Adipocyte (in vitro differentiated cells): ENCODE measurements at regions not wholly inside any gene's neighbourhood (a gene's known extent, or its start where the extent isn't known, plus 50 kb on each side); places are given as distances from the start of the nearest gene placed in this dataset.
"Not testable (repeated sequence)": the region's sequence is repeated elsewhere in the genome, so short reads cannot be mapped to it uniquely, and the experiment has no call there.

ENCODE experiments used
- DNase-seq: peaks from one replicate; pipeline ENCODE4 v3.0.0-alpha.2; 2015; ENCODE audit warnings: low read depth
- H3K27me3 ChIP-seq: replicated peaks from 2 replicates; pipeline ENCODE4 v1.7.0; 2013; ENCODE audit warnings: mild to moderate bottlenecking, low read length, moderate library complexity; ENCODE audit not compliant: control insufficient read depth, insufficient read depth
- H3K36me3 ChIP-seq: 2 replicates; pipeline ENCODE4 v1.7.0; 2013; ENCODE audit warnings: low read length, mild to moderate bottlenecking, moderate library complexity; ENCODE audit not compliant: control insufficient read depth, insufficient read depth, severe bottlenecking
- H3K4me1 ChIP-seq: 2 replicates; pipeline ENCODE4 v1.7.0; 2013; ENCODE audit warnings: mild to moderate bottlenecking, low read length, moderate library complexity; ENCODE audit not compliant: control insufficient read depth, insufficient read depth
- H3K4me3 ChIP-seq: 2 replicates; pipeline ENCODE4 v1.7.0; 2013; ENCODE audit warnings: mild to moderate bottlenecking, low read length, moderate library complexity
- H3K9ac ChIP-seq: 2 replicates; pipeline ENCODE4 v1.7.0; 2013; ENCODE audit warnings: mild to moderate bottlenecking, low read length, moderate library complexity
- H3K9me3 ChIP-seq: 2 replicates; pipeline ENCODE4 v1.7.0; 2013; ENCODE audit warnings: mild to moderate bottlenecking, low read length, moderate library complexity; ENCODE audit not compliant: control insufficient read depth

- Histone ChIP-seq H3K9ac (no peak overlapping the region), H3K36me3 (no peaks in the 10 kb centered on the region), H3K4me1 (peaks cover 25% of the 10 kb centered on the region), H3K27me3 (no peaks in the 10 kb centered on the region), H3K4me3 (no peak overlapping the region), H3K9me3 (no peaks in the 10 kb centered on the region)
- DNase-seq, result no peak
These were observed 146.1 kb downstream of the OR4C45 start for GRCh38 chr11:50178737-50179136.

- Histone ChIP-seq H3K9ac (no peak overlapping the region), H3K27me3 (no peaks in the 10 kb centered on the region), H3K9me3 (no peaks in the 10 kb centered on the region), H3K4me3 (no peak overlapping the region), H3K4me1 (peaks cover 15% of the 10 kb centered on the region), H3K36me3 (no peaks in the 10 kb centered on the region)
- DNase-seq, result no peak
These were observed 148.7 kb downstream of the OR4C45 start for GRCh38 chr11:50181334-50181733.

- no peak overlapping the region for H3K9ac ChIP-seq
- no peaks in the 10 kb centered on the region for H3K36me3 ChIP-seq
- H3K27me3 ChIP-seq, result no peaks in the 10 kb centered on the region
- no peak for DNase-seq
- no peak overlapping the region for H3K4me3 ChIP-seq
- H3K4me1 ChIP-seq, result peaks cover 22% of the 10 kb centered on the region
- no peaks in the 10 kb centered on the region for H3K9me3 ChIP-seq
These were observed 149.8 kb downstream of the OR4C45 start for GRCh38 chr11:50182486-50182885.

GRCh38 chr11:50183170-50183569 is 150.5 kb downstream of the OR4C45 start:
- H3K9me3 ChIP-seq, H3K36me3 ChIP-seq, H3K9ac ChIP-seq: not testable (repeated sequence)

GRCh38 chr11:50186146-50186545 is 153.5 kb downstream of the OR4C45 start:
- Histone ChIP-seq H3K4me1 (peaks cover 28% of the 10 kb centered on the region), H3K36me3 (no peaks in the 10 kb centered on the region), H3K9ac (no peak overlapping the region), H3K4me3 (no peak overlapping the region), H3K27me3 (no peaks in the 10 kb centered on the region), H3K9me3 (no peaks in the 10 kb centered on the region)
- no peak for DNase-seq

More at GRCh38 chr11:50183170-50183569, 150.5 kb downstream of the OR4C45 start:
- peaks cover 28% of the 10 kb centered on the region for H3K4me1 ChIP-seq
- not testable (repeated sequence) for H3K27me3 ChIP-seq, DNase-seq, H3K4me3 ChIP-seq

- no peaks in the 10 kb centered on the region for H3K9me3 ChIP-seq
These were observed 154.5 kb downstream of the OR4C45 start for GRCh38 chr11:50187220-50187619.

GRCh38 chr11:50188040-50188439 is 155.4 kb downstream of the OR4C45 start:
- no peak overlapping the region for H3K4me3 ChIP-seq
- DNase-seq, result no peak
- no peaks in the 10 kb centered on the region for H3K36me3 ChIP-seq
- no peaks in the 10 kb centered on the region for H3K9me3 ChIP-seq
- H3K9ac ChIP-seq, result peak overlapping the region; percentile 29
- no peaks in the 10 kb centered on the region for H3K27me3 ChIP-seq
- peaks cover 17% of the 10 kb centered on the region for H3K4me1 ChIP-seq

More at GRCh38 chr11:50187220-50187619, 154.5 kb downstream of the OR4C45 start:
- no peaks in the 10 kb centered on the region for H3K36me3 ChIP-seq
- H3K4me3 ChIP-seq, result no peak overlapping the region
- no peak for DNase-seq
- H3K27me3 ChIP-seq, result no peaks in the 10 kb centered on the region
- peak overlapping the region; percentile 29 for H3K9ac ChIP-seq
- H3K4me1 ChIP-seq, result peaks cover 21% of the 10 kb centered on the region

GRCh38 chr11:50192743-50193142 is 160.1 kb downstream of the OR4C45 start:
- Histone ChIP-seq H3K4me1 (peaks cover 5% of the 10 kb centered on the region), H3K4me3 (no peak overlapping the region), H3K9me3 (no peaks in the 10 kb centered on the region), H3K36me3 (no peaks in the 10 kb centered on the region), H3K27me3 (no peaks in the 10 kb centered on the region), H3K9ac (no peak overlapping the region)
- no peak for DNase-seq

GRCh38 chr11:50214376-50214775 is 181.7 kb downstream of the OR4C45 start:
- no peaks in the 10 kb centered on the region for H3K4me1 ChIP-seq
- H3K9ac ChIP-seq, result no peak overlapping the region

GRCh38 chr11:50220651-50221050 is 188.0 kb downstream of the OR4C45 start:
- Histone ChIP-seq H3K4me1 (no peaks in the 10 kb centered on the region), H3K9ac (no peak overlapping the region), H3K27me3 (no peaks in the 10 kb centered on the region)

More at GRCh38 chr11:50214376-50214775, 181.7 kb downstream of the OR4C45 start:
- Histone ChIP-seq H3K4me3 (no peak overlapping the region), H3K9me3 (peaks cover 3% of the 10 kb centered on the region), H3K36me3 (no peaks in the 10 kb centered on the region), H3K27me3 (no peaks in the 10 kb centered on the region)
- DNase-seq, result no peak

GRCh38 chr11:50238368-50238767 is 205.7 kb downstream of the OR4C45 start:
- H3K4me3 ChIP-seq, H3K9me3 ChIP-seq, H3K36me3 ChIP-seq, H3K4me1 ChIP-seq, H3K27me3 ChIP-seq, H3K9ac ChIP-seq, DNase-seq: not testable (repeated sequence)

More at GRCh38 chr11:50220651-50221050, 188.0 kb downstream of the OR4C45 start:
- H3K36me3 ChIP-seq, result no peaks in the 10 kb centered on the region
- H3K9me3 ChIP-seq, result no peaks in the 10 kb centered on the region
- no peak for DNase-seq
- no peak overlapping the region for H3K4me3 ChIP-seq

GRCh38 chr11:50246183-50246582 is 213.5 kb downstream of the OR4C45 start:
- no peaks in the 10 kb centered on the region for H3K36me3 ChIP-seq
- DNase-seq, result no peak
- H3K27me3 ChIP-seq, result no peaks in the 10 kb centered on the region
- no peak overlapping the region for H3K4me3 ChIP-seq
- no peak overlapping the region for H3K9ac ChIP-seq
- H3K9me3 ChIP-seq, result no peaks in the 10 kb centered on the region
- H3K4me1 ChIP-seq, result no peaks in the 10 kb centered on the region
